Glomerular visceral epithelial cell (primary cell): ENCODE measurements at regions not wholly inside any gene's neighbourhood (a gene's known extent, or its start where the extent isn't known, plus 50 kb on each side); places are given as distances from the start of the nearest gene placed in this dataset.

Source experiments
- DNase-seq: peaks from one replicate; pipeline ENCODE4 v3.0.0-alpha.2; 2016; ENCODE audit errors: extremely low spot score

DNA sequence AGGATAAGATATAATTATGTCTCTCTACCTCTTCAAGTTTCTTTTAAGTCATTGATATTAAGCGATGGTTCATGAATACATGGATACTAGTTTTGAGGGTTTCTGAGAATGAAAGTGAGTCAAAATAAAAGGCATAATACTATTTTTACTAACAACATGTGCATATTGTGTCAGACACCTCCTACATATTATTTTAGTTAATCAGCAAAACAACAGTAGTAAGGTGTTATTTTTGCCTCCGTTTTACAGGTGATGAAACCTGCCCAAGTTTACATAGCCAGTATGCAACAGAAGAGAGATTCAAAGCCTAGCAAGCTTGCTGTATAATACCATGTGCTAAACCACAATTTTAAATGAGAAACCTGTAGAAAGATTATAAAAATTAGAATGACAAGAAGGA is 544.1 kb downstream of the EPHA5 start:
- DNase-seq = no peak

DNA sequence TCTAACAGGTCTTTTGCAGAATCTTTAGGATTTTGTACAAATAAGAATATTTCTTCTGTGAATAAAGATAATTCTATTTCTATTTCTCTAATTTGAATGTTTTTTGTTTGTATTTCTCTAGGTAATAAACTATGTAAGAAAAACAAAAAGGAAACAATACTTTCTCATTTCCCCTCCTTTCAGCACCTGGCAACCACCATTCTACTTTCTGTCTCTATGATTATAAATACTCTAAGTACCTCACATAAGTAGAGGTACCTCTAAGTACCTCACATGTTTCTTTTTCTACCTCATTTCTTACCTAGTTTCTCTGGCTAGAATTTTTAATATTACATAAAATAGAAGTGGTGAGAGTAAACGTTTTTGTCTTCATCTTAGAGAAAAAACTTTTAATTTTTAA is 550.0 kb downstream of the EPHA5 start:
- no peak for DNase-seq

DNA sequence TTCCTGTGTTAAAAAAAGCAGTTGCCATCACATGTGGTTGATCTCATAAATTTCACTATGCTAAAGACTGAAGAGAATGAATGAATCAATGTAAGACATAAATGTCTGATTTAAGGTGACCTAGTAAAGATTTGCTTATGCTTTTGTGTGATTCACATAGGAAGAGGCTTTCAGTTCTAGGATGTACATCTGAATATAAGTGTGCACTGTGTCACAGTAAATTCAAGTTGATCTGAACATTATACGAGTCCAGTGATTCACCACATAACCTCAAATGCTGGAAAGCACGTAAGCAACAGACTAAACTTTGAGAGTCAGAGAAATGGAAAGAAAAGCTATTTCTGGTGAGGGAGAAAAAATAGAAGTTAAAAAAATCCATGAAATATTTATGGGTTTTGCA is 567.9 kb downstream of the EPHA5 start:
- DNase-seq = no peak

DNA sequence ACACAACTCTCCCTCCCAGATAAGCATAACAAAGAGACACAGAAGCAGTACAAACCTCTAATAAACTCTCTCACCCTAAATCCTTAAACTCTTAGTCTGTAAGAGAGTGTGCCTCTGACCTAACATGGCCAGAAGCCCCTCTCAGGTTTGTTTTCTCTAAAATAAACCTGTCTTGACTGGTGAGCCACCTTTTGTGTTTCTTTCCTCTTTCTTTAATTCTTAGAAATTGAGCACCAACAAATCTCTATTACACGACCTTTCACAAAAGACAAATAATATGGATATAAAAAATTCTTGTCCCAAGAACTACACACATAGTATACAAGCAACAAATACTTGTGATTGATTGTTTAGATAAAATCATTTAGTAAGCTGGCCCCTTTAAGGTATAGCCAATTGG is 573.7 kb downstream of the EPHA5 start:
- no peak for DNase-seq

DNA sequence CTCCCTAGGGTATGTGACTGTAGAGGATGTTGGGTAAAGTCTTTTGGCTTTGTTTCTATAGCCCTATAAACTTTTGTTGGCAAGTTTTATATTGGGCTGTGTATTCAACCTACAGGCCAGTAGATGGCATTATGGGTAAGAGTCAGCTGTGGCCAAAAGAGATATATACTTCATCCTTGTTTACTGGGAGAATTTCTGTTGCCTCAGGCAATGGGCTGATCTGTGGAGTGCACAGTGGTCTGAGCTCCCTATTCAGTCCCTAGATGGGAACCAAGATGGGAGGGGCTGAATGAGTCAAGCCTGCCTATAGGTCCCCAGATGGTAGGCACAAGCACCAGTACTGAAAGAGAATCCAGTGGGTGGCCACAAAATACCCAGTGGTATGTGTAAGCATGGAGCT is 580.6 kb downstream of the EPHA5 start:
- peak; percentile 7 for DNase-seq

DNA sequence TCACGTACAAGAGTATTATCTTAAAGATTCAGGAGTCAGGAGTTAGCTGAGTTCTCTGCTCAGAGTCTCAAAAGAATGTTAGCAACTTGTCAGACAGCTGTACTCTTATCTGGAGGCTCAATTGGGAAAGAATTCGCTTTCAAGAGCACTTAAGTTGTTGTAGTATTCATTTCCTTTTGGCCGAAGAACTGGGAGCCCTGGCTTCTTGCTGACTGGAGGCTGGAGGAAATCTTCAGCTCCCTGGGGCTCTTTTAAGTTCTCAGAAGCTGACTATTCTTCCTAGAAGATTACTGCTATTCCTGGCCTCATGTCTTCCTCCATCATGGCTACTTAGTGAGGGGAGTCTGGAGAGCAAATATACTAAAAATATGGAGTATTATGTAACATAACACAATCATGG is 587.2 kb downstream of the EPHA5 start:
- DNase-seq = no peak

DNA sequence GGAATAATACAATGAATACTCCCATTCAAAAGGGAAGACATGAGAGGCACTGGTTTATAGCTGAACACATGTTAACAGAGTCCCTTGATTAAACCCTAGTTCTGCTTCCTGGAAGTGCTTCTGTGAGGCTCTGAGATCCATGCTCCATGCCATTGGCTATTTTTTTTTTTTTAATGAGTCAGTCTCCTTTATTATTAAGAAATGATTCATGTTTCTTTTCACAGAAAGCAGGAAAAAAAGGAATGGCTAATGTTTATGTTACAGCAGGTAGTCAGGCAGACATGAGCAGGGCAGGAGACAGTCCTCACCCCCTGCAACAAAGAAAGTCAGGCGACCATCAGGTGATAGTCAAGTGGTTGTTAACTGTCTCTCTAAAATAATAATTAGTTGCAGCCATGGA is 598.7 kb downstream of the EPHA5 start:
- DNase-seq = peak; percentile 9

DNA sequence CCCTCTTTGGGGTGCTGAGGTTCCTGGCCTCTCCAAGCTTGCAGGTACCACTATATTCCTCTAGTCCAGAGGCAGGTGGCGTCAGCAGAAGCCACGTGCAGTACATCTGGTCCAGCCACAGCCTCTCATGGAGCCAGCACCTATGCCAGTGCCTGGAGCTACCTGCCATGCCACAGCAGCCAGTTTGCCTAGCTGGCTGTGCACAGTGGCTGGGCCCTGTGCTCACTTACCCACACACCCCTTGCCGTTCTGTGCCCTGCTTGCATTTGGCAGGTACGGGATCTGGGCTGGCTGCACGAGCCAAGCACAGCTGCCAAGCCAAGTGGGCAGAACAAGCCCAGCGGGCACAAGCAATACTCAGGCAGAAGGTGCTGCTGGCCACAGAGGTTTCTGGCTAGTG is 601.1 kb downstream of the EPHA5 start:
- no peak for DNase-seq

DNA sequence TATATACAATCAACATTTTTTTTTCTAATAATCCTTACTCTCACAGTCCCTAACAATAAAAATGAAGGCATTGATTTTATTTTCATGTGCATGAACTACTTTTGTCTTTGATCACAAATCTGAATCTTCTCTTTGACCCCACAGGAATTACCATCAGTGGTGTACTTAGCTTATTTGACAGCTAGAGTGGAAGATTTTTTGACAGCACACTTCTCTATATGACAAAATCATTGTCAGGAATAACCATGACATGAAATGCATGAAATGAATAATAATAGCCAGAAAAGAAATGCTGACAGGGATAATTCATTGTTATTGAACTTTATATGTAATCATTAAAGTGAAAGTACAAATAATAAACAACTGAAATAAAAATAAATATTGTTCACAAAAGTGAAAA is 604.2 kb downstream of the EPHA5 start:
- DNase-seq = no peak

DNA sequence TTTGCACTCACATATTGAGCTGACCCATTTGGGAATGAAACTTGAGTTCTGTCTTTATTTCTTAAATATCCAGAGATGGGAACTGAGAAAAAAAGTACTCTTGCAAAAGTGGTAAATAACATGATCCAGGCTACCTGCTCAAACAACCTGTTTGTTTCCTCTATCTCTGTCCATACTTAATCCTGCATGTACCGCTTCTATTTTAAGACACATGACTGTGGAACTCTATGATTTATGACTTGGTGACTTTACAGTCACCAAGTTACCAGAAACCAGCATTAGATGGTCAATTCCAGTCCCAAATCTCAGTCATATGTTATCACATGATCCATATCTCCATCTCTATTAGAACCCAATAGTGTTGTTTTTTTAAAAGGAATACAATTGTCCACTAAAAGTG is 606.7 kb downstream of the EPHA5 start:
- DNase-seq = no peak

DNA sequence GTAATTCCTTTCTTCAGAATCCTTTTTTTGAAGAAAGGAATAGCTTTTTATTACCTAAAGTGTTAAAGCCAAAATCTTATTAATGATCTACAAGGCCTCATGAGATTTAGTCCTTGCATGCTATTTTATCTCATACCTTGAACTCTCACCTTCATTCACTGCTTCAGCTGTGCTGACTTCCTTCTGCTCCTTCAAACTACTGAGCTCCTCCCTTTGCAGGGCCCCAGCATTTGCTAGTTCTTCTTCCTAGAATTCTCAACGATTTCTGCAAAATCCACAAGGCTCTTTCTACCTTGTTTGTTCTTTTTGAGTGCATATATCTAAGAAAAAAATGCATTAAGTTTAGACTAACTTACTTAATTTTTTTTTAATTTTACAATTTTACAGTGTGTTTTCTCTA is 619.5 kb downstream of the EPHA5 start:
- DNase-seq = no peak

DNA sequence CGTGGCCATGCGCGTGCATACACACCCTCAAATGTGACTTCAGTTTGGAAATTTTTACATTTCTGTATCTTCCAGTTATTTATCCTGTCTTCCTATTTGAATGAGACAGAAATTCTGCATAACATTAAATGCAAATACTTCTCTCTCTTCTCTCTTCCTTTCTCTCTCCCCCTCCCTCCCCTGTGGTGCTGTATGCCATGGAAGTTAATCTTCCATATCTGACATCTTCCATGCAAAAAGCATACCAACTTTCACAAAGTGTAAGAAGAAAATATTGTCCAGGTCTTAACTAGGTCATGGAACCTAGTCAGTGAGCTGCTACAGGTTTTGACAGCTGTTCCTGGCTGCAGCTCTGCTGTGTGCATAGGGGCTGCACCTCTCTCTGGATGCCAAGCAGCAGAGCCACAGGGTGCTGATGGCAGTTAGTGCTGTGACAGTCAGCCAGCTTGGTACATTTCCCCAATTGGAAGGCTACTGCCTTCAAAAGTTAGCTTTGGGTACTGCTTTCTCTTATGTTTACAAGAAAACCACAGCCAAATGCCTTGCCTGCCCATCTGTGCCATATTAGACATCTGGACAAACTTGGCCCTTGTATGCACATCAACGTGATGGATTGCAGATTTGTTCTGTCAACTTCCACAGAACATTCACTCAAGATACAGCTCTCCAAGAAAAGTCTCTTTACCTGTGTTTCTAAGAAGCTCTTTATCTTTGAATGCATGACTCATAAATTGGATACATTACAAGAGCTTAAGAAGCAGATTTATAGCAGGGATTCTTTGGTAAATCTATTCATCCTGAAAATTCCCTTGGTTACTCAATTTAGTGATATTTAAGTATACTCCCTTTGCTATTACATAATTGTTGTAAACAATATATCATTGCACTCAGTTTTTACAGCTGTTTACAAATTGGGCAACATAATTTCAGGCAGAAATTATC is 623.8 kb downstream of the EPHA5 start:
- DNase-seq = peak; percentile 21

DNA sequence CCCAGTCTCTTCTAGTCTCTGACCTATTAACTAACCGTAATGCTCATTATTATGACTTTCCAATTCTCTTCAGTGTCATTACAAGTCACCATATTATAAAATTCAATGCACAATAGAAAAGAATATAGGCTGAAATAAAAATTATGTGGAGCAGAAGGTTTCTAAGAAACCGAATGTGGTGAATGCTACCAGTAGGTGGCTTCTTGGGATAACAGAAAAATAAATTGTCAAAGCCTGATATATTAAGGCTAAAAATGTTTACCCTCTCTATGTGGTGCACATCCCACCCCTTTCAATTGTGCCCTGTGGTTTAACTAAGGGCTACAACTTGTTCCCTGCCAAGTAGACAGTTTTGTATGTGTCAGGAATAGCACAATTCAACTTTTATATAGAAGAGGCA is 624.6 kb upstream of the TECRL start:
- no peak for DNase-seq

DNA sequence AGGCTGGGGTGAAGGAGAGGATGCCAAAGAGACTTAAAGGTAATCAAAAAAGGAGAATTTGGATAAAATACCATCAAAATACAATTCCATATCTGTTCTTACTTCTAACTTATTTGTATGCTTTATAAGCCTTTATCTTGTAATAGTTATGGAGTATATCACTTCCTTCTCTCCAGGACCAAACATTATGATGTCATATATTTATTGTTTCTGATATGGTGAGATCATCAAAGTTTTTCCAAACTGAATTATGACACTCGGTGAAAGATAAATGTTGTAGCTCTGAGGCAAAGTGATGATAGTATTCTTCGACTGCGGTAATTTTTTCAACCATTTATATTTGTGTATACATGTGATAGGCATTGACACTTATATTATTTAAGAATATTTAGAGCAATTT is 619.3 kb upstream of the TECRL start:
- DNase-seq = no peak

DNA sequence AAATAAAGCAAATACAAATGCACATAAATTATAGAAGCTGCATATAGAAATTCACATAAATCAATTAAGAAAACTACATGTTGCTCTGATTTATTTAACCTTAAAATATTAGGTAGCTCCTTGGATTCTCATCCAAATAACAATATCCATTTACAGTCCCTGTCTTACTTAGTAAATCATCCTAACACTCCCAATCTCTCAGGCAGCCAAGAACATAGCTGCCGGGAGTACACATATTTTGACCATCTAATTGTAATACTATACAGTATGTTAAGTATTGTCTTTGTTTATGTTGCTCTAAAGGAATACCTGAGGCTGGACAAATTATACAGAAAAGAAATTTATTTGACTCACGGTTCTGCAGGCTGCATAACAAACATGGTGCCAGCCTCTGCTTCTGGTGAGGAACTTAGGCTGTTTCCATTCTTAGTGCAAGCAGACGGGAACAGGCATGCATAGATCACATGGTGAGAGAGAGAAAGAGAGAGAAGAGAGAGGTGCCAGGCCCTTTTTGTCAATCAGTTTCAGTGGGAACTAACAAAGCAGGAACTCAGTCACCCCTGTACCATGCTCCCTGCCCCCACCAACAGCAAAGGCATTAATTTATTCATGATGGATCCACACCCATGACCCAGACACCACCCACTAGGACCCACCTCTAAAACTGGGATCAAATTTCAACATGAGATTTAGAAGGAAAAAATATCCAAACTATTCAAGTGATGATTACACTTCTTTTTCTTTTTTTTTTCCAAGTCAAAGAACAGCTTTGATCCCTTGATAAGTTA is 614.8 kb upstream of the TECRL start:
- no peak for DNase-seq

DNA sequence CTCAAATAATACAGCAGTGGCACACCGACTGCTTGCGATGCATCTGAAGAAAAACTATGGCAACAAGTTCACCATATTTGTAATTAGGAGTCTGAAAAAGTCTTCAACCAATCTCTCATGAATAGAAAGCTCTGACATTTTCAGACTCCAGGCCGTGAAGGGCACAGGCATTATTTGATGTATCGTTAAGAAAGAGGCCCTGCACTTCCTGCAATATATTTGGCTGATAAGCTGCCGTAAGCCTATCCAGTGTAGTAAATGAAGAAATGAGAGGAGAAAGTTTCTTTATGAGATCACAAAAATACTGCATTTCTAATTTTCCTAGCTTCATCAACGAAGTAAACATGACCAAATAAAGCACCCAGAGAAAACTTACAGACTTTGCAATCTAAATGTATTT is 613.8 kb upstream of the TECRL start:
- DNase-seq = no peak

DNA sequence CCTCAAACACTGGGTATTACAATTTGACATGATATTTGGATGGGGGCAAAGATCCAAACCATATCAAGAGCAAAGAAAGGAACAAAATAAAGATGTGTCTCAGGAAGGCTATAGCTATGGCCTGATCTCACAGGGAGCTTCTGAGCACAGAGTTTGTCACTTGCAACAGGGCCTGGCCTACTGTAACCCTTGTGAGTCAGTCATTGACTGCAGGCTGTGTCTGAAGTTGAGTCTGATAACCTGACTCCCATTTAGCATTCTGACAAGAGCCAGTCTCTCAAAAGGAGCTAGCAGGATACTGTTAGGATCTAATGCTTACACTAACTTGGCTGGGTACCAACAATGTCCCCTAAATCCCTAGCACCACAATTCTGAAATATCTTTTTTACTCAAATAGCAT is 612.5 kb upstream of the TECRL start:
- no peak for DNase-seq

DNA sequence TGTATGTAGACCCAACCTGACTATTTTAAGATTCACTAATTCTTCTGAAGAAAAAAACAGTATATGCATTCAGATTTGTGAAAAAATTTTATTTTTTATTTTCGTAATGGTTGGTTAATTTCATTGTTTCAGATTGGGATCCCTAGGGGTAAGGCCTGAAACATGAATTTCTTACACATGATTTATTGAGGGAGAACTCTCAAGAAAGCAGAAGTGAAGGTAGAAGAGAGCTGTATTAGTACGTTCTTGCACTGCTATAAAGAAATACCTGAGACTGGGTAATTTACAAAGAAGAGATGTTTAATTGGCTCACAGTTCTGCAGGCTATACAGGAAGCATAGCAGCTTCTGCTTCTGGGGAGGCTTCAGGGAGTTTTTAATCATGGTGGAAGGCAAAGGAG is 611.9 kb upstream of the TECRL start:
- no peak for DNase-seq

DNA sequence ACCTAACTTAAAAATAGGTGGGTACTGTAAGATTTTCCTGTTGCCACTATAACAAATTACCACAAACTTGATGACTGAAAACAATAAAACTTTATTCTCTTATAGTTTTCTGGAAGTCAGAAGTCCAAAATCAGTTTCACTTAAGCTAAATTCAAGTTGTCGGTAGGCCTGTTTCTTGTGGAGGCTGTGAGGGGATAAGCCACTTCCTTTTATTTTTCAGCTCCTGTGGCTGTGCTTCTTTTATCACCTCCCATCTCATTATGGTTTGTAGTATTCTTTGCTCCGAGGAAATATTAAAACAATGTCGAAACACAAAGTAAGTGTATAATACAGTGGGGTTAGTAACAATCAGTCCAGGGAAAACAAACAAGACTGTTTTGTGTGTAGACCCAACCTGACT is 610.5 kb upstream of the TECRL start:
- no peak for DNase-seq

DNA sequence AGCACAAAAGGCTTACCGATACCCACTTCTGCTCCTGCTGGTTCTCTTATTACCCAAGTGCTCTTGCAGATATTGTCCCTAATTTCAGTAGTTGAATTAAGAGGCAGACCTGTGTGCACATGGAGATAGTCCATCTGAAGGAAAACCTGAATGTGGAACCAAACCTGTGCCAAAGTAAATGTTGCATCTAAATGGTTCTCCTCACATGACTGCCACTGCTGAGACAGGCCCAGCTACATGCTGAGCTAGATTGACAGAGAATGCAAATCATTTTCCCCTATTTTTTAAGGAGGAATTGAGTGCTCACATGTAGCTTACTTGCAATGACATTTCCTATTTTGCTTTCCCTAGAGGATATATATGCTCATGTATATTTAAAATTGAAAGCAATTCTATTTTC is 609.1 kb upstream of the TECRL start:
- DNase-seq = no peak

DNA sequence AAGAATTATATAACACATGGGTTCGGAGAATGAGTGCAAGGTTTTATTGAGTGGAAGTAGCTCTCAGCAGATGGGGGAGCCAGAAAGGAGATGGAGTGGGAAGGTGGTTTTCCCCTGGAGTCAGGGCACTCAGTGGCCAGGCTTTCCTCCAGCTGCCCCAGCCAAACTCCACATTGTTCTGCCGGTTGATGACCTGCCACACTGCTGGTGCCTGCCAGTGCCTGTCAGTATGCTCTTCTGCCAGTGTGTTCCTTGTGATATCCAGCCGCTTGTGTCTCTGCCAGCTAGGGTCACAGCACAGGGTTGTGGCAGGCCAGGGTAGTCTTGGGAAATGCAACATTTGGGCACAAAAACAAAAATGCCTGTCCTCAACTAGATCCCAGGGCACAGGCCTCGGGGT is 604.8 kb upstream of the TECRL start:
- no peak for DNase-seq

DNA sequence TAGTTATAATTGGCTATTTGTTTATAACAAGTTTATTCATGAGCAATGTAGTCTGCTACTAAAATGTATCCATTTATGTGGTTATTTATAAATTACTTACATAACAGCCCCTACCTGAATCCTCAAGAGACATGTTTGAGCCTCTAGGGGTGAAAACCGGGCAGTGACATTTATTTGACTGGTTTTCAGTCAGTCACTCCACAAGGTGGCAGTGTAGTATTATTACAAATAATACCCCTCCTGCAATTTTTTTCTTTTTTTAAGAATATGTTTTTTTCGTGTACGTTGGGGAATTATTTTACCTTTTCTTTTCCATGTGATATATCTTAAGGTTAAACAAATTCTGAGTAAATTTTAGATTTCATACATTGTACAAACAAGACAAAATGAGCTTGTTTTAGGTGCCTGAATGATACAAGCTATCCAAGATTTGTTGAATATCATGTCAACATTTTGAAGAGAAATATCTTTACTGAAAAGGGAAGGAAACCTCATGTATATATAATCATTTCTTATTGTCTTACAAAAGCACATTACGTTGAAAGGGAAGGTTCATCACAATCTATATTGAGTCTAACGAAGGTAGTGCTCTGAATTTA is 598.7 kb upstream of the TECRL start:
- DNase-seq = peak; percentile 64

DNA sequence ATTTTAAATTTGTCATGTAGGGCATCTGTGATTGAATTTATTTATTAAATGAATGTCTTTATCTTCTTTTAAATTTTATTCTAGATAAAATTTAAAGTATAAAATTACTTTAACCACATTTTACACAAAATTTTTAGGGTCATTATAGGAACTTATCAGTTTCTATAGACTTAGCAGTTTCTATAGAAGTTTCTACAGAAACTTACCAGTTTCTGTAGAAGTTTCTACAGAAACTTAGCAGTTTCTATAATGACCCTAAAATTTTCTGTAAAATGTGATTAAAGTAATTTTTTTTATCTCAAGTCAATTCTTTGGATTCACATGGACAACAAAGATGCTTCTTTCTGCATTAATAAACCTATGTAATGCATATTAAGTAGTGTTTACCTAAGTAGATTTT is 565.9 kb upstream of the TECRL start:
- DNase-seq = no peak
